ENCODE measurements at regions not wholly inside any gene's neighbourhood (a gene's known extent, or its start where the extent isn't known, plus 50 kb on each side); places are given as distances from the start of the nearest gene placed in this dataset.

DNA sequence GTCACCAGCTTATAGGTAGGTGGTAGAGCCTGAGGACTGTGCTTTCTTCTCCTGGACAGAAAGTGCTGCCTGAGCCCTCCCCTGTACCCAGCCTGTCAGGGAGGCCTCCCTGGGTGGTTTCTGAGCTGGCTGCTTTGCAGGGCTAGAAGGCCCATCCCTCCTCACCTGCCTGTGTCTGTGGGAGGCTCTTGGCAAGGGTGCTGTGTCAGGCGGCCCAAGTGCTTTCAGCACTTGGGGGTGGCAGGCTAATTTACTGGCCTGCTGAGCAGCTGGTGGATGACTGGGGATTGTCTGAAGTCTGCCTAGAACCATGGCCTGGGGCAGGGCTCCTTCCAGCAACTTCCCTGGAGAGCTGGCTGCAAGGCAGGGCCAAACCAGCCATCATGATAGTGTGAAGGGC lies 139.0 kb upstream of the NAV2 start:
- ChIA-PET CTCF (interaction anchor here (2.4 to 3.1 kb wide), 2 partner anchors 10 to 169 kb away, joined by 11 to 14 read pairs; no protein-coding TSS in a partner anchor), POLR2A (interaction anchor here (0.6 kb wide), 1 partner anchor 141 kb away, joined by 5 read pairs; no protein-coding TSS in a partner anchor)
- Histone ChIP-seq H3K27ac (ENCODE audit: insufficient read depth, low read depth, low read length) (no peak overlapping the region), H4K20me1 (replicated peaks; ENCODE audit: control insufficient read depth, extremely low read depth, insufficient read depth, low read length) (no peaks in the 10 kb centered on the region), H3K79me2 (ENCODE audit: control insufficient read depth, insufficient read depth, low read length) (no peaks in the 10 kb centered on the region), H3K9me3 (replicated peaks; ENCODE audit: control insufficient read depth, insufficient read depth, low read length) (no peaks in the 10 kb centered on the region), H3K36me3 (ENCODE audit: control insufficient read depth in 2 of 2, extremely low read depth in 1 of 2, insufficient read depth in 2 of 2, low read length in 2 of 2) (no peaks in the 10 kb centered on the region), H3K4me1 (ENCODE audit: control insufficient read depth, extremely low read depth, insufficient read depth, low read length) (peaks cover 22% of the 10 kb centered on the region), H3K4me3 (replicated peaks in 1 of 3; ENCODE audit: insufficient read depth in 1 of 3, low read depth in 1 of 3, low read length in 3 of 3) (no peak overlapping the region), H3K9me1 (replicated peaks; ENCODE audit: control insufficient read depth, extremely low read depth, insufficient read depth, low read length) (no peaks in the 10 kb centered on the region), H2AFZ (ENCODE audit: low read depth, low read length) (no peak overlapping the region), H3K9ac (replicated peaks; ENCODE audit: extremely low read depth, insufficient read depth, low read length) (no peak overlapping the region), H3K27me3 (ENCODE audit: control insufficient read depth in 2 of 2, insufficient read depth in 2 of 2, low read length in 2 of 2) (no peaks in the 10 kb centered on the region), H3K4me2 (ENCODE audit: insufficient read depth, low read length) (no peak overlapping the region)
- FAIRE-seq (no peak), DNase-seq (ENCODE audit: low read depth, low spot score) (no peak)
- TF ChIP-seq FOS (IDR thresholded peaks at IDR 0.05; ENCODE audit: borderline replicate concordance, insufficient read depth, low read length) (no peak), JUN (IDR thresholded peaks at IDR 0.05; ENCODE audit: borderline replicate concordance, insufficient read depth, insufficient read length, low read depth) (no peak), EZH2 (IDR thresholded peaks at IDR 0.05; ENCODE audit: borderline replicate concordance, low read depth, low read length, severe bottlenecking) (no peak)
- TF ChIP-seq, protein P1, sequence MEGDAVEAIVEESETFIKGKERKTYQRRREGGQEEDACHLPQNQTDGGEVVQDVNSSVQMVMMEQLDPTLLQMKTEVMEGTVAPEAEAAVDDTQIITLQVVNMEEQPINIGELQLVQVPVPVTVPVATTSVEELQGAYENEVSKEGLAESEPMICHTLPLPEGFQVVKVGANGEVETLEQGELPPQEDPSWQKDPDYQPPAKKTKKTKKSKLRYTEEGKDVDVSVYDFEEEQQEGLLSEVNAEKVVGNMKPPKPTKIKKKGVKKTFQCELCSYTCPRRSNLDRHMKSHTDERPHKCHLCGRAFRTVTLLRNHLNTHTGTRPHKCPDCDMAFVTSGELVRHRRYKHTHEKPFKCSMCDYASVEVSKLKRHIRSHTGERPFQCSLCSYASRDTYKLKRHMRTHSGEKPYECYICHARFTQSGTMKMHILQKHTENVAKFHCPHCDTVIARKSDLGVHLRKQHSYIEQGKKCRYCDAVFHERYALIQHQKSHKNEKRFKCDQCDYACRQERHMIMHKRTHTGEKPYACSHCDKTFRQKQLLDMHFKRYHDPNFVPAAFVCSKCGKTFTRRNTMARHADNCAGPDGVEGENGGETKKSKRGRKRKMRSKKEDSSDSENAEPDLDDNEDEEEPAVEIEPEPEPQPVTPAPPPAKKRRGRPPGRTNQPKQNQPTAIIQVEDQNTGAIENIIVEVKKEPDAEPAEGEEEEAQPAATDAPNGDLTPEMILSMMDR (IDR thresholded peaks at IDR 0.05; ENCODE audit: extremely low read depth in 1 of 2, insufficient read depth in 1 of 2, low read depth in 1 of 2, low read length in 2 of 2) = no peak
- dilution Hi-C loops (cut with MboI; ENCODE audit: extremely low pct_ligation_motif_present, low sequenced_read_pairs) = no loop called here
- intact Hi-C loops (cut with micrococcal nuclease) = no loop called here
- no TSS peak for BruUV-seq (replicated peaks)

DNA sequence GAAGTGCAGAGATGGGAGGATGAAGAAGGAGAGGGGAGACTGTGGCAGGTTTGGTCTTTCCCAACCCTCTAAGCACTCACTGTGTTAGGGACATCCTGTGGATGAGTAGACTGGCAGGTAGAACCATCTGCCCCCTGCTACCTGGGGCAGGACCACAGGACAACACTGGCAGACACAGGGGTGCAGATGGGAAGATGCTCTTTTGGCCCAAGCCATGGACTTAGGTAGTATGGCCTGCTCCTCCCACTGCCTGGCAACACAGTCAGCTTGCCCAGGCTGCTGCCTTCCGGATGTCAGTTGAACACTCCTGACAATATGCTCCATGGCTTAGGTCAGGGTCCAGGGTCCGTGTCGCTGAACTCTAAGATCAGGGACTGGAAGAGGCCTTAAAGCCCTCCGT lies 140.7 kb upstream of the NAV2 start:
- Histone ChIP-seq H4K20me1 (replicated peaks; ENCODE audit: control insufficient read depth, extremely low read depth, insufficient read depth, low read length) (no peaks in the 10 kb centered on the region), H3K79me2 (ENCODE audit: control insufficient read depth, insufficient read depth, low read length) (no peaks in the 10 kb centered on the region), H3K4me3 (replicated peaks in 1 of 3; ENCODE audit: insufficient read depth in 1 of 3, low read depth in 1 of 3, low read length in 3 of 3) (no peak overlapping the region), H3K27ac (ENCODE audit: insufficient read depth, low read depth, low read length) (no peak overlapping the region), H3K9me1 (replicated peaks; ENCODE audit: control insufficient read depth, extremely low read depth, insufficient read depth, low read length) (no peaks in the 10 kb centered on the region), H2AFZ (ENCODE audit: low read depth, low read length) (no peak overlapping the region), H3K4me2 (ENCODE audit: insufficient read depth, low read length) (no peak overlapping the region), H3K4me1 (ENCODE audit: control insufficient read depth, extremely low read depth, insufficient read depth, low read length) (peaks cover 4% of the 10 kb centered on the region), H3K36me3 (ENCODE audit: control insufficient read depth in 2 of 2, extremely low read depth in 1 of 2, insufficient read depth in 2 of 2, low read length in 2 of 2) (no peaks in the 10 kb centered on the region), H3K9me3 (replicated peaks; ENCODE audit: control insufficient read depth, insufficient read depth, low read length) (no peaks in the 10 kb centered on the region), H3K9ac (replicated peaks; ENCODE audit: extremely low read depth, insufficient read depth, low read length) (no peak overlapping the region), H3K27me3 (ENCODE audit: control insufficient read depth in 2 of 2, insufficient read depth in 2 of 2, low read length in 2 of 2) (no peaks in the 10 kb centered on the region)
- no peak for TF ChIP-seq POLR2AphosphoS5 (IDR thresholded peaks at IDR 0.05; ENCODE audit: insufficient read depth, low read depth, low read length)
- TF ChIP-seq MYC (IDR thresholded peaks at IDR 0.05; ENCODE audit: low read depth, low read length) = no peak
- TF ChIP-seq, protein P1 (IDR thresholded peaks at IDR 0.05; ENCODE audit: extremely low read depth in 1 of 2, insufficient read depth in 1 of 2, low read depth in 1 of 2, low read length in 2 of 2) = no peak
- TF ChIP-seq FOS (IDR thresholded peaks at IDR 0.05; ENCODE audit: borderline replicate concordance, insufficient read depth, low read length) = no peak
- TF ChIP-seq, protein P2, sequence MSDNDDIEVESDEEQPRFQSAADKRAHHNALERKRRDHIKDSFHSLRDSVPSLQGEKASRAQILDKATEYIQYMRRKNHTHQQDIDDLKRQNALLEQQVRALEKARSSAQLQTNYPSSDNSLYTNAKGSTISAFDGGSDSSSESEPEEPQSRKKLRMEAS (IDR thresholded peaks at IDR 0.05; ENCODE audit: insufficient read depth, insufficient read length) = no peak
- TF ChIP-seq GATA2 (IDR thresholded peaks at IDR 0.05; ENCODE audit: insufficient read depth, insufficient read length, low read depth, low read length) = no peak
- TF ChIP-seq JUN (IDR thresholded peaks at IDR 0.05; ENCODE audit: borderline replicate concordance, insufficient read depth, insufficient read length, low read depth) = no peak
- no peak for TF ChIP-seq EZH2 (IDR thresholded peaks at IDR 0.05; ENCODE audit: borderline replicate concordance, low read depth, low read length, severe bottlenecking)
- no peak for TF ChIP-seq POLR2A (IDR thresholded peaks at IDR 0.05; ENCODE audit: low read depth, low read length)
- dilution Hi-C loops (cut with MboI; ENCODE audit: extremely low pct_ligation_motif_present, low sequenced_read_pairs) (no loop called here), intact Hi-C loops (cut with micrococcal nuclease) (no loop called here)
- no peak for DNase-seq (ENCODE audit: low read depth, low spot score)
- CTCF ChIA-PET = interaction anchor here (0.8 to 3.1 kb wide), 5 partner anchors 8 to 229 kb away, joined by 3 to 14 read pairs (median 5); no protein-coding TSS in a partner anchor
- no TSS peak for BruUV-seq (replicated peaks)
- FAIRE-seq = no peak
- POLR2A ChIA-PET = interaction anchor here (0.6 kb wide), 1 partner anchor 19 kb away, joined by 3 read pairs; no protein-coding TSS in a partner anchor

All from endothelial cell of umbilical vein (primary cell).